Activated naive CD4-positive, alpha-beta T cell (primary cell): ENCODE measurements at regions not wholly inside any gene's neighbourhood (a gene's known extent, or its start where the extent isn't known, plus 50 kb on each side); places are given as distances from the start of the nearest gene placed in this dataset.

Experiments used
- DNase-seq, 4 experiments: peaks; one replicate each; lab custom pipeline; 2025; lab: John Stamatoyannopoulos, UW

DNA sequence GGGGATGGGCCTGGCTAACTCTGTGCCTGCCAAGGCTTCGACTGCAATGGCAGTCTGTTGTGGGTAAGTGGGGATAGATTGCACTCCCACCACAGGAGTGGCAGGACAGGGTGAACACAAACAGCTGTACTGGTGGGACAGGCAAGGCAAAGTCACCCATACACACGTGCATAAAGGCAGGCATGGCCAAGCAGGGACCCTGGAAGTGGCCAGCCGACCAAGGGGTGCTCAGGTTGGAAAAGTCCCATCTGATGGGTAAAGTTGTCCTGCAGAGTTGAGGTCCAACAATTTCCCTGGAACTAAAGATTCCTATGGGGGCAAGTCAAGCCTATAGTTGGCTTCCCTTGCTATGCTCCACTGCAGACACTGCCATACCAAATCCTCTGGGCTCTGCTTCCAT is 1961.9 kb upstream of the ADGRL3 start:
- no peak for DNase-seq

DNA sequence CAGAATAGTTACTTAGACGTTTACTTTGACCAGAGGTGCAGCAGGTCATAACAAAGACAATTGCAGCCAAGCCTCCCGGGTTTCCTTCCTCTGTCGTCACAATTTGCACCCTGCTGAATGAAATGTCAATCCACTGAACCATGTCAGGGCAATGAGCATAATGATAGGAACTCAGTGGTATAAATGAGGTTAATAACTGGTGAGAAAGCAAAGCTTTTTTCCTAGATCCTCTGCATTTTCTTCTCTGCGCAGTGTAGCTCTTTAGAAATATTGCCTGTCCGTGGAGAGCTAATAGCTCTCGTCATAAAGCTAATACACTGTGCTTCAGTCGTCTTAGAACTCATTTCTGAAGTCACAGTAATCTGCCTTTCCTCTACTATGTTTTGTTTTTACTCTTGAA is 1960.1 kb upstream of the ADGRL3 start:
- no peak for DNase-seq

DNA sequence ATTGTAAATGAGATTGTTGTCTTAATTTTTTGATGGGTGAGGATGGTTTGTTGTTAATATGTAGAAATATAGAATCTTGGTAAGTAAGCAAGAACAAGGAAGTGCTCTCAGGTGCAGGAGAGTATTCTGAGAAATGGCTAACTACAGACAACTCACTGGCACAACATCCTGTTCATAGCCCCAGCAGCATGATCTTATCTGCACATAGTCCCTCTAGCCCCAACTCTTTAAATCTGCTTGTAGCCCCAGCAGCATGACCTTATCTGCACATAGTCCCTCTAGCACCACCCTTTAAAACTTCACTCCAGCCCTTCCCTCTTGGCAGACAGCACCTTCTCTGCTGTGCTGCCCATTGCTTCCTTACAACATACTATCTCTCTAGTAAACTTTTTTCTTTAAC is 1957.1 kb upstream of the ADGRL3 start:
- no peak for DNase-seq

DNA sequence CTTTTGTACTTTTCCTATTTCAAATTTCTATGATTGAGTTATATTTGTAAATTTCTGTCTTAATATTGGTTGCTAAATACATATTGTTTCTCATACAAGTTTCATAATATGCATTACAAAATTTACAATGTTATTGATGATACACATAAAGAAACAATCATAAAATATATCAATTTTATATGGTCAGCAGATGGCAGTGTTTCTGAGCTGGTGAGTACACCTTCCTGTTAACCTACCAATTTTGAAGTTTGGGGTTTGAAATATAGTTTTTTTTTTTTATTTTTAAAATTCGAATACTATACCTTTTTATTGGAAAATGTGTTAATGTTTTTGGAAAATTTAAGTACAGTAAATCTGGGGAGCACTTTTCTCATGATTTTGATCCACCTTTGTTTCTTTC is 1953.1 kb upstream of the ADGRL3 start:
- DNase-seq: no peak

DNA sequence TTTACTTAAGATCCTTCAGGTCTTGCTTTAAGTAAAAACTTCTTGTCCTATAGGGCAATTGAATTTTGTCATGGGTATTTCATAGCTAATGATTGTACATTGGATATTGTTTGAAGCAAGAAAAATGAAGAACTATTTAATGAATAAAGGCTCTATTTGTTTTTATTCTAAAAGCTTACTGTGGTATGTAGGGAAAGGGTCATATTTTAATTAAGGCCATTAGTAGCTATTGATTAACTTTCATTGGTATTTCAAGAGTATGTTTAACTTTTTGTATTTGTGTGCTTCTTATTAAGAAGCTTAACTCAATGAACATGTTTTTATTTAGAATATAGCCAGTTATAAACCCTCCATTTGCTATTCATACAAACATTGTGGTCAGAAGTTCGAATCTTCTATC is 1951.8 kb upstream of the ADGRL3 start:
- DNase-seq: no peak

DNA sequence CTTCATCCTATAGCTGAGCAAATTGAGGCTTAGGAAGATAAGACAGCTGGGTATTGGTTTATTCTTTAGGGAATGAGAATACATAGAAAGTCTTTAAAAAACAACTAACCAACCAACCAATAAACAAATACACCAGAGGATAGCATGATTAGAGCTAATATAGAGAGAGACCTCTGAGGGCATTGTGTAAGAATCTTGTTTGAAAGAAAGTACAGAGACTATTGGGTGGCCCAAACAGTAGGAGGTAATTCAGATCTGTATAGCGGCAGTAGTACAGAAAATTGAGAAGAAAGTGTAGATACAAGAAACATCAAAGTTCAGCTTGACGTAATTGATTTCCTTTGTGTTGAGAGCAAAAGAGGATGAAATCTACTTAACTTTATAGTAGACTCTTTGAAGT is 1951.0 kb upstream of the ADGRL3 start:
- no peak for DNase-seq

DNA sequence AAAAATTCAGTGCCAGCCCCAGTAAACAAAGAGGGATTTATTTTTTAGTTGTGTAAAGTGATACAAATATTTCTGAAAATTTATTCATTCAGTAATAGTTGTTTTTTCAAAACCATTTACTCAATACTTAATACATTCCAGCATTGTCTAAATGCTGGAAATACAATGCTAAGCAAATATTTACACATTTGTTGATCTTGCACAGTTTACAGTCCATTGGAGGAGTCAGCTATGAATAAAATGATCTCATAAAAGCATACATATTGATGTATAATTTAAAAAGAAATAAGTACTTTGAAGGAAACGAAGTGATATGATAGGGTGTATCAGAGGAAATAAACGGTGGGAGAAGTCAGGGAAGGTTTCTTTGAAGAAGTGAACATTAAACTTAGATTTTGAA is 1942.1 kb upstream of the ADGRL3 start:
- DNase-seq: no peak

DNA sequence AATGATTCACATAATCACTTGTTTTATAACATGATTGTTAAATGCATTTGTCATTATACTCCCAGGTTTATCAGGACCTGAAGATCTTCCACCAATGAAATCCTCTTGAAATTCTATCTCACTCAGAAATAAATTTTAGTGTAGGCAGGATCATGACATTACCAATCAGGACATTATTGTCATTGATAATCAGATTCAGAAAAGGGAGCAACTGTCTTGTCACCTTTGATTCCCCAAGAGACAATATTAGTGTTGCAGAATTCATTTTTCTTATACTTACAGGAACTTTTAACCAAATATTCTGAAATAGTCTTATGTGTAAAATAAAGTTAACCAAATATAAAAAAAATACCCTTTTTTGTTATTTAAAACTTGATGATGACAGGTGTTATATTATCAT is 1892.5 kb upstream of the ADGRL3 start:
- no peak for DNase-seq

DNA sequence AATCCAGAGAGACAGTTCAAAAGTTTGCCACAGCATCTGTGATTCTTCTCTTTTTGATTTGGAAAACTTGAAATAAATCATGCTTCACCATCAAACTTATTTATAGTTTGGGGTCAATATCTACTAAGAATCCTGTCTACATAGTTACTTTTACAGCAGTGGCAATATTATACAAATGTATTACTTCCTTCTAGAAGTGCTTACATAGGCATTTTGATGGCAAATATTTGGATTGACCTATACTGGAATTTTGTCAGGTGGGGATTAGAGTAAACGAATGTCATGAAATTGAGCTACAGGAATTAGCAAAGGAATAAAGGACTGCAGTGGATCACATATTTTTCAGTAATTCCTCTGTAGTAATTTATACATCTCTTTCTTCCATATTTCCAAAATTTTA is 1885.5 kb upstream of the ADGRL3 start:
- DNase-seq: no peak

DNA sequence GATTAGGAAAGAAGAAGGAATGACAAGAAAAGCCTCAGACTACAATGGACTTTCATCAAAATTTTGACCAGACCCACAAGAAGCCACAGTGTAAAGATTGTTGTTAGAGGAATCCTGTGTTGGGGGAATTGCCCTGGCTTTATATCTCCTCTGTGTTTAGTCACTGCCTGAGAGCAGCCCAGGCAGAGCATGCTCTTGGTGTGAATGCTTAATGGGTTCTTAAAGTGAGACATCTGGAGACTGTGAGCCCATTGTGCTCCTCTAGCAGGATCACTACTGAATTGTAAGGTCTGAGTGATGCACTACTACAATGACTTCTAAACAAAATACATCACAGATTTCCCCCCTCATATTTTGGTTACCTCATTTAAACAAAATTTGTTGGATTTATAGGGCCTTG is 1860.5 kb upstream of the ADGRL3 start:
- no peak for DNase-seq

DNA sequence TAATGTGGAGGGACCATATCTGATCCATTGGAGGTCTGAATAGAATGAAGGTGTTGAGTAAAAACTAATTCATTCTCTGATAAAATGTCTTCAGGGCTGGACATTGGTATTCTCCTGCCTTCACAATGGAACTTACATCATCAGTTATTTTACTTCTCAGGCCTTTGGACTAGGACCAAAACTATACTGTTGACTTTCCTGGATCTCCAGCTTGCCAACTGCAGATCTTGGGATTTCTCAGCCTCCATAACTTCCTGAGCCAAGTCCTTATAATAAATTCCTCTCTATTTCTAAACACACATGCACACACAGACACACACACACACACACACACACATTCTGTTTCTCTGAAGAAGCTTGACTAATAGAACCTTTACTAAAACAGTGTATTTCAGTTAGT is 1858.6 kb upstream of the ADGRL3 start:
- DNase-seq: no peak

DNA sequence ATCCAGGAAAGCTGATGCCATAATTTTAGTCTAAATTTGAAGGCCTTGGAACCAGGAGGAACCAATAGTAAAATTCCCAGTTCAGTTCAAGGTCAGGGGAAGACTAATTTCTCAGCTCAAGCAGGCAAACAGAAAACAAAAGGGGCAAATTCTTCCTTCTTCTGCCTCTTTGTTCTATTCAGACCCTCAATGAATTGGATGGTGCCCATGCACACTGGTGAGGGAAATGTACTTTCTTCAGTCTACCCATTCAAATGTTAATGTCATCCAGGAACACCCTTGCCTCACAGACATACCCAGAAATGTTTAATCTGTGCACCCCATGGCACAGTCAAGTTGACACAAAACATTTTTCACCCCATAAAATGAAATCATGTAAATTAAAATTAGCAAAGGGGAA is 1851.2 kb upstream of the ADGRL3 start:
- no peak for DNase-seq

DNA sequence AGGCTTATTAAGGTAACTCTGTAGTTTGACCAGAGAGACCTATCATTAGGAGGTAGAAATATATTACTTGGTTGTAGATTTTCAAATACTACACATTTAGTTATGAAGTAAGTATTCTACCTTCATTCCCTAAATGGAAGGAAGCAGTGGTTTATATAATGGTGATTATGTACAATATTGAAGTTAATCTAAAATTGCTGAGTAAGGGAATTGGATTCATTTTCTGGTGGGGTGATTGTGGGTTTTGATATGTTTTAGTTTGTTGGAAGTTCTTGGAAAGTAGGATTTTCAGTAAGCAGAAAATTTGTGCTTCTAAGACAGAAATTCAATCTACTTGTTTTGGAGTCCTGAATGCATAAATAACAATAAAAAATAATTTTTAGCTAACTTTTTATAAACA is 1830.9 kb upstream of the ADGRL3 start:
- DNase-seq: no peak

DNA sequence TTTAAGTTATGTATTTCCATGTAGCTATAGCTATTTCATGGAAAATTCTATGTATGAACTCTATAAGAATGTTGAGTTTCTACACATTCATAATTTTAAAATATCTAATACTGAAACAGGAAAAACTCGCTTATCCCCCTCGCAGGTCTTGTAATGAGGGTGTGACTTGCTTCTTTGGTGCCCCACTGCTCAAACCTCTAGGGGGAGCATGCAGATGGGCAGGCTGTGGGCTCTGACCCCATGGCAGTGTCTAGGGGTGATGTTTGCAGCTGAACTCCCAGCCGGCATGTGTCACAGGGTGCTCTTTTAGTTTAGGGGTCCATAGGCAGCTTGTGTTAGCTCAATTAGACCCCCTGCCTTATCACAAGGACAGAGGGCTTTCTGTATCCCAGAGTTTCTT is 1825.7 kb upstream of the ADGRL3 start:
- DNase-seq: no peak

DNA sequence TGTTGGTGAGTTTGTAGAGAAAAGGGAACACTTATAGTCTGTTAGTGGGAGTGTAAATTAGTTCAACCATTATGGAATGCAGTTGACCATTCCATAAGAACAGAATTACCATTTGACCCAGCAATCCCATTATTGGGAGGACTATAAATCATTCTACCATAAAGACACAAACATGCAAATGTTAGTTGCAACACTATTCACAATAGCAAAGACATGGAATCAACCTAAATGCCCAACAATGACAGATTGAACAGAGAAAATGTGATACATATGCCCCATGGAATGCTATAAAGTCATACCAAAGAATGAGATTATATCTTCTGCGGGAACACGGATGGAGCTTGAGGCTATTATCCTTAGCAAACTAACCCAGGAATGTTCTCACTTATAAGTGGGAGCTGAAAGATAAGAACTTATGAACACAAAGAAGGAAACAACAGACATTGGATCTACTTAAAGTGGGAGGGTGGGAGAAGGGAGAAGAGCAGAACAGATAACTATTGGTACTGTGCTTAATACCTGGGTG is 1819.2 kb upstream of the ADGRL3 start:
- no peak for DNase-seq

DNA sequence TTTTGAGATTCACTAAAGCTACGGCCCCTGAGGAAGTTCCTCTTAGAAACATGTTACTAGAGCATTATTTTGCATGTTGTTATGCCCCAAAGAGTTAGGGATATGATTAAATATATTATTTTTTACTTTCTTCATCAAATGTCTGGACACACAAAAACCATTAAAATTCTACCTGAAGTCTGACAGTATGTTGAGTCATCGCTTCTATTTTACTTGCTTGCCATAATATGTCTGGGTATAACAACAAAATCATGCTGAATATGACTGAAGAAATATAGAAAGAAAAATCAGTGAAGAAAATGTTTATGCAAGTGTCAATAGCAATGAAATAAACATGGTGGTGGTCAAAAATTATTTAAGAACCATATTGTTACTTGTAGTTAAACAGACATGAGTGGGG is 1818.5 kb upstream of the ADGRL3 start:
- no peak for DNase-seq

DNA sequence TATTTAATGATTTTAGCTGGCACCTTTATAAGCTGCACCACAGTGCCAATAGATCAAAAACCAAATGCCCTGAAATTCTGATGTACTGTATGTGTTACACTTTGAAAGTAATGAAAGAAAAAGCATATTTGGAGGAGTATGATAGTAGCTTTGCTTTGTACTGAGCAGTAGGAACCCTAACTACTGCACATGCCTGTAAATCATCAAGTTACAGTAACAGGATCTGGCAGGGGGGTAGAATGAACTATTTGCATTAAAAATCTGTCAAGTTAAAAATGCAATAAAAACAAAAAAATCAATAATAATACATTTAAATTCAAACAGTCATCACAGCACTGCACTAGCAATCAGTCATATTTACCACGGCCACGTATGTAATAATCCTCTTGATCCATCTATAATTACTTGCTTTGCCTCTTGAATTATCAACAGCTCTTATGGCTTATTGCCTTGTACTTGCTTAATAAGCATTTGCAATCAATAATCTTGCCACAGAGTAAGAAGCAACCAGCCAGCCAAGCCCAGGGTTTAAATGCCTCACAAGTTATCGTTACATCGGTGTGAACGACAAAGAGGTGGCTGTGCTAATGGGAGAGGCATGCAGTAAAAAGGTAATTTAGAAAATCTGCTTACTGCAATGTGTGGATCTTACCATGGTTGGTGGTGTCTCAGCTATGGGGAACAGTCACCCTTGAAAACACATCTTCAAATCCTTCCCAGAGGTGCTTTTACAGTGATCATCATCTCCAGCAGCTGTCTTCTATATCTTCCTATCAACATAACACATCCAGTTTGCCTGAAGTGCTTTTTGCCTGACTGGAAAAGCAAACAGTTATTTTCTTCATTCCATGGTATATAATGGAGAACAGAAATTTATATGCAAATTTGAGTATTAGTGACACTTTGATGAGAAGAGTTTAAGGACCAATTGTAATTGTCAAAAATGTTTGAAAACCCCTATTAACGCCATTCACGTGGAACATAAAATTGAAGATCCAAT is 1812.1 kb upstream of the ADGRL3 start:
- DNase-seq: no peak

DNA sequence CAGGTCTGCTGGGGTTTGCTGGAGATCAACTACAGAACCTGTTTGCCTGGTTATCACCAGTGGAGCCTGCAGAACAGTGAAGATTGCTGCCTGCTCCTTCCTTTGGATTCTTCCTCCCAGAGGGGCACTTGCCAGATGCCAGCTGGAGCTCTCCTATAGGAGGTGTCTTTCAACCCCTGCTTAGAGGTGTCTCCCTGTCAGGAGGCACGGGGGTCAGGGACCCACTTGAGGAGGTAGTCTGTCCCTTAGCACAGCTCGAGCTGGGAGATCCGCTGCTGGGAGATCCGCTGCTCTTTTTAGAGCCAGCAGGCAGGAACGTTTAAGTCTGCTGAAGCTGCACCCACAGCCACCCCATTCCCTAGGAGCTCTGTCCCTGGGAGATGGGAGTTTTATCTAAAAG is 1806.3 kb upstream of the ADGRL3 start:
- no peak for DNase-seq

DNA sequence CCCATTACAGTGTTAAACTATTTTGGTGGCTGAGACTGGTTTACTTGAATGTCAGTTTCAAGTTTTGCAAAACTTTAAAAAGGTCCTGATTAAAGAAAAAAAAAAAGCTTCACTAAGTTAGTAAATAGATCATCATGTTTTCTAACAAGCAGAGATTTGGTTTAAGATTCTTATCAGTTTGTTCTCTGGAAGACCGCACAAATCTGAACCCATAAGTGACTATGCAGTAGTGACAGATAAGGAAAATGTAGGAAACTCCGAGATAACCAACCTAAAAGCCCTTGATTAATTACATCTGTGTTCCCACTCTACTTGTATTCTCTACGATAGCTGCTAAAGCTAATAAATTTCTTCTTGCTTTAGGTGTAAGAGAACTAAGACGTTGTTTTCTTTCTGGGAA is 1799.8 kb upstream of the ADGRL3 start:
- DNase-seq: no peak

DNA sequence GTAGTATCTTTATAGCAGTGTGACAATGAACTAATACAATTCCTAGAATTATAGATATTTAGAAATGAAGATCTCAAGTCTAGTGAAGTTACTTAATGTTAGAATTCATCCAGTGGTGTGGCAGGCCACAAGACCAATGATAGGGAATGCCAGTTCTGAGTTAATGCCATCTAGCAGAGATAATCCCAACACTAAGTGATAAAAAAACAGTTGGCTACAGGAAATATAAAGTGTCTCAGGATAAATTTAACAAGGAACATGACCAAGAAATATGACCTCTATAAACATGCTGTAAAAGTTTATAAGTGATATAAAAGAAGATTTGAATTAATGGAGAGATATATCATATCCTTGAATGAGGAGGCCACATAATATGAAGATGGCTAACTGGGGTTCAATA is 1790.5 kb upstream of the ADGRL3 start:
- no peak for DNase-seq

DNA sequence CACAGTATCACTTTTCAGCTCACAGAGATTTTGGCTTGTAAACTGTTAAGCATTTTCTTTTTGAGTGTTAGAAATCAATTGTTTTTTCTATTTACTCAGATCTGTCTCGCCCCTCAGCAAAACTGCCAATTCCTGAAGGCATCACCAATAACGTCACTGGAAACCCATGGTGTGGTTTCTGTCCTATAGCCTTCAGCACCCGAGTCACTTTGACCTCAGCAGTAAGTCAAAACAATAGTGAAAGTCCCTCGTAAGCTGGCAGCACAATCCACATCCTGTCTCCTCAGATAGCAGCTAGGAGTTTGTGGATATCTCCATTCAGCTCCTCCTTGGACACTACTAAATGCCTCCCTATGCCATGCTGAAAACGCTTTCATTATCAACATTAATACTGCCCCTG is 1787.4 kb upstream of the ADGRL3 start:
- no peak for DNase-seq

DNA sequence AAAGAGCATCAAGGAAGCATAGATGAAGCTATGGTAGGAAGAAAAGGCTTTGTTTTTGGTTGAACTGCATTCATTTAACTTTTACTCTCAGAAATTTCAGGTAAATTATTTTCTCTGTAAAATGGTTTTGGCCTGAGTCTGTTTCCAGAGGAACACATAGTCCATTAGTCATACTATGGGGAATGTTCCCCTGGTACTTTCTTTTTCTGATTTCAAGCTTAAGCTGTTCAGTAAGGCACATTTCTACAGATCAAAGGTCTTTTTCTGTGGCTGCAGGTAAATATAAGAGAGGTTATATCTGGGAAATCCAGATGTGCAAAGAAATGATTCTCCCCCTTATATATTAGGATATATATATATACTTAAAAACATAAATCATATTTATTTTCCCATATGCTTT is 1744.4 kb upstream of the ADGRL3 start:
- no peak for DNase-seq

DNA sequence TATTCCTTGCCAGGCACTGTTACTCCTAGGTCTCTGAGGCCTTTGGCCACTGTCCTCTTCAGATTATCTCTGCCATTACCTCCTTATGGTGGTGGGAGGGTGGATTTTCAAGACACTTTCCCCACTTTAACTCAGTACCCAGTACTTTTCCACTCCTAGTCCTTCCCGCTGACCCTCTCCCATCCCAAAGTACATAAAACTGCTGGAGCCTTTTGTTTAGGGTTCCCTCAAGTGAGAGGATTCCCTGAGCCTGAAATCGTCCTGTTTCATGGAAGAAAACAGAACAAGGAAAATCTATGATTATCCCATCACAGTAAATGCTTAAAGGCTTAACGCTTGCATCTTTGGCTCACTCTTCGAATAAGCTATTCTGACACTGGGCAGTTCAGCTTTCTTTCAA is 1742.5 kb upstream of the ADGRL3 start:
- no peak for DNase-seq

DNA sequence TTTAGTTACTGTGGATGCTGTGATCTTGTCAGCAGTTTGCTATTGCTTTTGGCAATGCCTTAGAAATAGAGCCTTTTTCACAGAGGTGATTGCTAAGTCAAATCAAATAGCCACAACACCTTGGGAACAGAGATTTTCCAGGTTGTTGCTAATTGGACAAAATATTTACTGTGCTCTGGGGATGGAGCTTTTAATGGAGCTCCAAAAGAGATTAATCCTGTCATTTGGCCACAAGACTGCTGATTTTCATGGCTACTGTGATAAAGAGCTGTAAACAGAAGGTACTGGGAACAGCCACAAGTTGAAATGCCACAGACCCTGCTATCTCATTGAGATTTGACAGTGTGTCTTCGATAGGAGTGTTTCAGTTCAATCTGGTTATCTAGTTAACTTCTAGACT is 1715.2 kb upstream of the ADGRL3 start:
- DNase-seq: no peak
